MM.1S (cell line): ENCODE measurements at regions not wholly inside any gene's neighbourhood (a gene's known extent, or its start where the extent isn't known, plus 50 kb on each side); places are given as distances from the start of the nearest gene placed in this dataset.

Source experiments
- DNase-seq: peaks from one replicate; pipeline ENCODE4 v3.0.0-alpha.2; 2015
- H2AFZ ChIP-seq: fragments of 300-600 bp; sonication (generic); 2 replicates; pipeline ENCODE4 v1.6.0; 2016; ENCODE audit warnings: antibody characterized with exemption, low read length
- H3F3A ChIP-seq: fragments of 300-600 bp; sonication (generic); 2 replicates; pipeline ENCODE4 v1.6.1; 2016; ENCODE audit warnings: mild to moderate bottlenecking, antibody characterized with exemption, low read length, moderate library complexity, mixed read lengths; ENCODE audit not compliant: insufficient read depth
- H3K27ac ChIP-seq: fragments of 300-600 bp; sonication (generic); 2 replicates; pipeline ENCODE4 v1.5.1; 2016; ENCODE audit warnings: mild to moderate bottlenecking, low read length
- H3K27me3 ChIP-seq: fragments of 300-600 bp; sonication (generic); replicated peaks from 2 replicates; pipeline ENCODE4 v1.6.0; 2016; ENCODE audit warnings: low read length; ENCODE audit not compliant: insufficient read depth
- H3K36me3 ChIP-seq: fragments of 300-600 bp; sonication (generic); replicated peaks from 2 replicates; pipeline ENCODE4 v1.6.1; 2016; ENCODE audit warnings: mild to moderate bottlenecking, low read length, mixed read lengths; ENCODE audit not compliant: insufficient read depth
- H3K4me1 ChIP-seq: fragments of 300-600 bp; sonication (generic); 2 replicates; pipeline ENCODE4 v1.6.1; 2016; ENCODE audit warnings: low read length, mixed read lengths
- H3K4me2 ChIP-seq: fragments of 300-600 bp; sonication (generic); 2 replicates; pipeline ENCODE4 v1.6.0; 2016; ENCODE audit warnings: low read depth, low read length
- H3K4me3 ChIP-seq: fragments of 300-600 bp; sonication (generic); 2 replicates; pipeline ENCODE4 v1.5.1; 2016; ENCODE audit warnings: low read length, mixed read lengths
- H3K79me2 ChIP-seq: fragments of 300-600 bp; sonication (generic); 2 replicates; pipeline ENCODE4 v1.6.1; 2016; ENCODE audit warnings: mixed run types, low read length, mixed read lengths
- H3K9ac ChIP-seq: fragments of 300-600 bp; sonication (generic); 2 replicates; pipeline ENCODE4 v1.6.1; 2016; ENCODE audit warnings: low read length, mixed read lengths
- H3K9me2 ChIP-seq: fragments of 300-600 bp; sonication (generic); replicated peaks from 2 replicates; pipeline ENCODE4 v1.6.1; 2016; ENCODE audit warnings: mild to moderate bottlenecking, low read length, mixed read lengths; ENCODE audit not compliant: insufficient read depth
- H3K9me3 ChIP-seq: fragments of 300-600 bp; sonication (generic); replicated peaks from 2 replicates; pipeline ENCODE4 v1.6.1; 2016; ENCODE audit warnings: mild to moderate bottlenecking, low read length, mixed read lengths; ENCODE audit not compliant: insufficient read depth
- H4K20me1 ChIP-seq: fragments of 300-600 bp; sonication (generic); 2 replicates; pipeline ENCODE4 v1.6.1; 2016; ENCODE audit warnings: mild to moderate bottlenecking, low read length, moderate library complexity, mixed read lengths; ENCODE audit not compliant: insufficient read depth
- CTCF ChIP-seq: fragments of 300-600 bp; sonication (generic); IDR thresholded peaks from 2 replicates; pipeline ENCODE4 v1.5.1; 2016; ENCODE audit warnings: antibody characterized with exemption, low read length, mixed read lengths
- EZH2 ChIP-seq: fragments of 300-600 bp; sonication (generic); optimal IDR thresholded peaks from 2 replicates; pipeline ENCODE3; 2017; ENCODE audit warnings: low read depth, mild to moderate bottlenecking, antibody characterized with exemption, low read length, mixed read lengths
- EZH2phosphoT487 ChIP-seq: fragments of 300-600 bp; sonication (generic); IDR thresholded peaks from 2 replicates; pipeline ENCODE4 v1.6.1; 2018; ENCODE audit warnings: antibody characterized with exemption, low read length

GRCh38 chr2:226511311-226511710 is 288.3 kb downstream of the IRS1 start:
- H3K9me3 ChIP-seq, result no peaks in the 10 kb centered on the region
- DNase-seq, result no peak
- no peaks in the 10 kb centered on the region for H3F3A ChIP-seq

GRCh38 chr2:226508683-226509082 is 290.9 kb downstream of the IRS1 start:
- Histone ChIP-seq H3K9me3 (no peaks in the 10 kb centered on the region), H2AFZ (no peak overlapping the region), H4K20me1 (no peaks in the 10 kb centered on the region), H3K36me3 (no peaks in the 10 kb centered on the region), H3F3A (no peaks in the 10 kb centered on the region), H3K4me2 (no peak overlapping the region), H3K4me1 (no peaks in the 10 kb centered on the region), H3K27me3 (no peaks in the 10 kb centered on the region), H3K9ac (no peak overlapping the region), H3K4me3 (no peak overlapping the region), H3K27ac (no peak overlapping the region), H3K9me2 (no peaks in the 10 kb centered on the region), H3K79me2 (no peaks in the 10 kb centered on the region)
- TF ChIP-seq EZH2phosphoT487 (no peak), CTCF (no peak), EZH2 (no peak)
- no peak for DNase-seq

More at GRCh38 chr2:226511311-226511710, 288.3 kb downstream of the IRS1 start:
- no peak overlapping the region for H3K4me2 ChIP-seq
- no peak overlapping the region for H3K4me3 ChIP-seq
- H3K4me1 ChIP-seq, result no peaks in the 10 kb centered on the region
- no peaks in the 10 kb centered on the region for H3K79me2 ChIP-seq
- no peak overlapping the region for H2AFZ ChIP-seq
- no peaks in the 10 kb centered on the region for H3K36me3 ChIP-seq
- H3K27me3 ChIP-seq, result no peaks in the 10 kb centered on the region
- TF ChIP-seq EZH2 (no peak), CTCF (no peak), EZH2phosphoT487 (no peak)
- no peak overlapping the region for H3K27ac ChIP-seq
- H3K9ac ChIP-seq, result no peak overlapping the region
- no peaks in the 10 kb centered on the region for H3K9me2 ChIP-seq
- no peaks in the 10 kb centered on the region for H4K20me1 ChIP-seq

GRCh38 chr2:226508005-226508404 is 291.6 kb downstream of the IRS1 start:
- no peaks in the 10 kb centered on the region for H3K79me2 ChIP-seq
- no peaks in the 10 kb centered on the region for H3K9me2 ChIP-seq
- no peak for TF ChIP-seq EZH2
- TF ChIP-seq CTCF, result no peak
- H3F3A ChIP-seq, result no peaks in the 10 kb centered on the region
- H3K36me3 ChIP-seq, result no peaks in the 10 kb centered on the region
- H3K4me2 ChIP-seq, result no peak overlapping the region
- no peak for DNase-seq
- no peak overlapping the region for H3K4me3 ChIP-seq
- H3K27me3 ChIP-seq, result no peaks in the 10 kb centered on the region
- no peaks in the 10 kb centered on the region for H3K9me3 ChIP-seq
- no peaks in the 10 kb centered on the region for H3K4me1 ChIP-seq
- H2AFZ ChIP-seq, result no peak overlapping the region
- H3K27ac ChIP-seq, result no peak overlapping the region
- no peaks in the 10 kb centered on the region for H4K20me1 ChIP-seq
- H3K9ac ChIP-seq, result no peak overlapping the region
